Keratinocyte (primary cell): ENCODE measurements at regions not wholly inside any gene's neighbourhood (a gene's known extent, or its start where the extent isn't known, plus 50 kb on each side); places are given as distances from the start of the nearest gene placed in this dataset.
"Not testable (repeated sequence)": the region's sequence is repeated elsewhere in the genome, so short reads cannot be mapped to it uniquely, and the experiment has no call there.

Experiments
- DNase-seq: peaks from one replicate; pipeline ENCODE4 v3.0.0-alpha.2; 2011; ENCODE audit warnings: low read depth, missing footprints, low spot score
- FAIRE-seq: peaks from 2 replicates; lab custom pipeline; 2011; peaks lifted over from hg19 to GRCh38; lab: Jason Lieb, UNC
- H2AFZ ChIP-seq: 2 replicates; pipeline ENCODE4 v1.6.0; 2012; ENCODE audit warnings: low read length, control low read depth, inconsistent platforms; ENCODE audit not compliant: control insufficient read depth
- H3K27ac ChIP-seq: 2 replicates; pipeline ENCODE4 v1.5.1; 2011; ENCODE audit warnings: low read length; ENCODE audit not compliant: control insufficient read depth, insufficient read depth
- H3K27me3 ChIP-seq: 3 replicates; pipeline ENCODE4 v1.6.0; 2011; ENCODE audit warnings: low read length; ENCODE audit not compliant: control insufficient read depth, insufficient read depth; ENCODE audit errors: extremely low read depth
- H3K36me3 ChIP-seq, 2 experiments: 2 replicates in 1 of 2; 3 replicates in 1 of 2; pipeline ENCODE4 v1.5.1; 2011; ENCODE audit warnings: low read length in 2 of 2, mild to moderate bottlenecking in 1 of 2; ENCODE audit not compliant: control insufficient read depth in 2 of 2, insufficient read depth in 2 of 2; ENCODE audit errors: extremely low read depth in 1 of 2
- H3K4me1 ChIP-seq: 3 replicates; pipeline ENCODE4 v1.5.1; 2011; ENCODE audit warnings: low read length; ENCODE audit not compliant: control insufficient read depth, insufficient read depth; ENCODE audit errors: extremely low read depth
- H3K4me2 ChIP-seq: 3 replicates; pipeline ENCODE4 v1.6.0; 2011; ENCODE audit warnings: low read depth, low read length; ENCODE audit not compliant: control insufficient read depth, insufficient read depth; ENCODE audit errors: extremely low read depth
- H3K4me3 ChIP-seq, 3 experiments: fragments of 200-600 bp in 1 of 3; sonication (generic) in 1 of 3; 2 replicates in 2 of 3; 3 replicates in 1 of 3; pipeline ENCODE4 v1.5.1; 2011 to 2016; ENCODE audit warnings: low read length in 3 of 3, mild to moderate bottlenecking in 3 of 3, control low read depth in 2 of 3, inconsistent platforms in 1 of 3, low read depth in 1 of 3, mixed read lengths in 1 of 3, mixed run types in 1 of 3, moderate library complexity in 1 of 3; ENCODE audit not compliant: control insufficient read depth in 2 of 3, insufficient read depth in 2 of 3; ENCODE audit errors: extremely low read depth in 1 of 3
- H3K79me2 ChIP-seq: 2 replicates; pipeline ENCODE4 v1.6.0; 2012; ENCODE audit warnings: low read length; ENCODE audit not compliant: control insufficient read depth, insufficient read depth
- H3K9ac ChIP-seq: 3 replicates; pipeline ENCODE4 v1.6.0; 2011; ENCODE audit warnings: low read length; ENCODE audit not compliant: control insufficient read depth, insufficient read depth; ENCODE audit errors: extremely low read depth
- H3K9me1 ChIP-seq: 3 replicates; pipeline ENCODE4 v1.6.0; 2011; ENCODE audit warnings: low read length; ENCODE audit not compliant: control insufficient read depth, insufficient read depth; ENCODE audit errors: extremely low read depth
- H3K9me3 ChIP-seq: 2 replicates; pipeline ENCODE4 v1.5.1; 2012; ENCODE audit warnings: low read depth, low read length; ENCODE audit not compliant: control insufficient read depth
- H4K20me1 ChIP-seq: 3 replicates; pipeline ENCODE4 v1.6.0; 2011; ENCODE audit warnings: low read length; ENCODE audit not compliant: control insufficient read depth, insufficient read depth; ENCODE audit errors: extremely low read depth
- CTCF ChIP-seq, 3 experiments: IDR thresholded peaks in 1 of 3; conservative IDR thresholded peaks in 1 of 3; optimal IDR thresholded peaks in 1 of 3; 2 replicates in 2 of 3; 3 replicates in 1 of 3; pipeline versions ENCODE3 to v1.5.1; 2011; ENCODE audit warnings: low read length in 3 of 3, mild to moderate bottlenecking in 3 of 3, moderate library complexity in 2 of 3, control low read depth in 1 of 3, inconsistent platforms in 1 of 3; ENCODE audit not compliant: insufficient read depth in 2 of 3; ENCODE audit errors: extremely low read depth in 1 of 3
- EZH2 ChIP-seq: IDR thresholded peaks from one replicate; pipeline ENCODE4 v1.6.1; 2012; ENCODE audit warnings: inconsistent platforms, mild to moderate bottlenecking, low read length, moderate library complexity
- dilution Hi-C: fragments of 300-500 bp; cut with MboI; formaldehyde crosslinking; loops from one replicate; pipeline ENCODE4 v1.7.0; 2020; ENCODE audit warnings: low sequenced_read_pairs; ENCODE audit not compliant: extremely low pct_ligation_motif_present

GRCh38 chr9:71604197-71605063 lies 163.9 kb downstream of the CEMIP2 start:
- Histone ChIP-seq H3K79me2 (no peaks in the 10 kb centered on the region), H3K4me1 (no peaks in the 10 kb centered on the region), H3K9me3 (no peaks in the 10 kb centered on the region), H3K9me1 (no peaks in the 10 kb centered on the region), H3K27ac (no peak overlapping the region), H3K9ac (no peak overlapping the region), H3K27me3 (no peaks in the 10 kb centered on the region), H4K20me1 (no peaks in the 10 kb centered on the region), H3K4me2 (no peak overlapping the region), H2AFZ (no peak overlapping the region), H3K36me3 (no peaks in the 10 kb centered on the region), H3K4me3 (no peak overlapping the region)
- TF ChIP-seq EZH2 (no peak), CTCF (optimal IDR thresholded peaks at IDR 0.05 in 1 of 3, IDR thresholded peaks at IDR 0.05 in 1 of 3, conservative IDR thresholded peaks at IDR 0.05 in 1 of 3; ENCODE audit: extremely low read depth in 1 of 3, insufficient read depth in 2 of 3, low read length in 3 of 3) (peak; percentile 73 to 85 (median 74))
- FAIRE-seq (peak; percentile 86), DNase-seq (no peak)
- dilution Hi-C loops = no loop called here

- dilution Hi-C loops = no loop called here
- Histone ChIP-seq H3K4me3 (no peak overlapping the region), H3K9ac (no peak overlapping the region), H4K20me1 (no peaks in the 10 kb centered on the region), H3K4me2 (no peak overlapping the region), H3K79me2 (no peaks in the 10 kb centered on the region), H3K9me3 (no peaks in the 10 kb centered on the region), H3K27ac (no peak overlapping the region), H3K9me1 (no peaks in the 10 kb centered on the region), H3K27me3 (no peaks in the 10 kb centered on the region), H3K36me3 (no peaks in the 10 kb centered on the region), H2AFZ (no peak overlapping the region), H3K4me1 (no peaks in the 10 kb centered on the region)
- DNase-seq (no peak), FAIRE-seq (no peak)
- TF ChIP-seq EZH2 = no peak
- no peak for TF ChIP-seq CTCF (optimal IDR thresholded peaks at IDR 0.05 in 1 of 3, IDR thresholded peaks at IDR 0.05 in 1 of 3, conservative IDR thresholded peaks at IDR 0.05 in 1 of 3; ENCODE audit: extremely low read depth in 1 of 3, insufficient read depth in 2 of 3, low read length in 3 of 3)
Observed at GRCh38 chr9:71602652-71603051, 165.7 kb downstream of the CEMIP2 start.

GRCh38 chr9:71595762-71596161 lies 172.6 kb downstream of the CEMIP2 start:
- H3K27ac ChIP-seq, FAIRE-seq, dilution Hi-C loops: not testable (repeated sequence)

More at GRCh38 chr9:71595762-71596161, 172.6 kb downstream of the CEMIP2 start:
- H3K9me1 ChIP-seq, H3K79me2 ChIP-seq, H3K4me3 ChIP-seq, H2AFZ ChIP-seq, H3K9me3 ChIP-seq, H3K36me3 ChIP-seq, H3K9ac ChIP-seq, H4K20me1 ChIP-seq, H3K27me3 ChIP-seq, H3K4me1 ChIP-seq, DNase-seq, H3K4me2 ChIP-seq: not testable (repeated sequence)
